Activated CD4-positive, CD25-positive, alpha-beta regulatory T cell treated with anti-CD3 and anti-CD28 coated beads, Interleukin-2, amount 50 U/mL, for 24 hours (primary cell): ENCODE measurements at regions not wholly inside any gene's neighbourhood (a gene's known extent, or its start where the extent isn't known, plus 50 kb on each side); places are given as distances from the start of the nearest gene placed in this dataset.

Source experiments
- ATAC-seq, 2 donors: fragments of 150-1000 bp; cut with Tn5 transposase; one replicate each; pipeline ENCODE4 v1.10.0; 2021; ENCODE audit warnings: mild to moderate bottlenecking in 1 of 2, moderate library complexity in 1 of 2

- no peak for ATAC-seq
Observed at GRCh38 chr2:128950758-128951157, 632.1 kb upstream of the HS6ST1 start.

GRCh38 chr2:128958241-128958640, 639.6 kb upstream of the HS6ST1 start:
- ATAC-seq = no peak

- ATAC-seq = no peak
Observed at GRCh38 chr2:128967646-128968045, 649.0 kb upstream of the HS6ST1 start.

- no peak for ATAC-seq
Observed at GRCh38 chr2:128969374-128969773, 650.7 kb upstream of the HS6ST1 start.

GRCh38 chr2:128970332-128971116, 651.9 kb upstream of the HS6ST1 start:
- ATAC-seq = no peak

- ATAC-seq = no peak
Observed at GRCh38 chr2:128973566-128973965, 654.9 kb upstream of the HS6ST1 start.

GRCh38 chr2:128978212-128978611, 659.5 kb upstream of the HS6ST1 start:
- ATAC-seq = no peak

- ATAC-seq = no peak
Observed at GRCh38 chr2:128979182-128979581, 660.5 kb upstream of the HS6ST1 start.

- ATAC-seq = no peak
Observed at GRCh38 chr2:128980475-128980874, 661.8 kb upstream of the HS6ST1 start.

GRCh38 chr2:128981353-128981752, 662.7 kb upstream of the HS6ST1 start:
- ATAC-seq = no peak

GRCh38 chr2:128982001-128982400, 663.3 kb upstream of the HS6ST1 start:
- no peak for ATAC-seq

- ATAC-seq = no peak
Observed at GRCh38 chr2:128982670-128983069, 664.0 kb upstream of the HS6ST1 start.

GRCh38 chr2:128983094-128983493, 664.4 kb upstream of the HS6ST1 start:
- no peak for ATAC-seq

GRCh38 chr2:128984081-128984480, 665.4 kb upstream of the HS6ST1 start:
- ATAC-seq = no peak

- ATAC-seq = no peak
Observed at GRCh38 chr2:128984855-128985254, 666.2 kb upstream of the HS6ST1 start.

- no peak for ATAC-seq
Observed at GRCh38 chr2:128986026-128986715, 667.5 kb upstream of the HS6ST1 start.

GRCh38 chr2:128986867-128987268, 668.2 kb upstream of the HS6ST1 start:
- ATAC-seq = no peak

- ATAC-seq = no peak
Observed at GRCh38 chr2:128988326-128988725, 669.7 kb upstream of the HS6ST1 start.

GRCh38 chr2:128988967-128989366, 670.3 kb upstream of the HS6ST1 start:
- ATAC-seq = no peak

- ATAC-seq = no peak
Observed at GRCh38 chr2:128995086-128995485, 676.4 kb upstream of the HS6ST1 start.

GRCh38 chr2:128996078-128996477, 677.4 kb upstream of the HS6ST1 start:
- no peak for ATAC-seq

- no peak for ATAC-seq
Observed at GRCh38 chr2:128997166-128997866, 678.6 kb upstream of the HS6ST1 start.

GRCh38 chr2:129001926-129002325, 683.3 kb upstream of the HS6ST1 start:
- ATAC-seq = no peak

GRCh38 chr2:129002751-129003150, 684.1 kb upstream of the HS6ST1 start:
- ATAC-seq = no peak
